Upper lobe of left lung (tissue), 4 donors: ENCODE measurements at regions not wholly inside any gene's neighbourhood (a gene's known extent, or its start where the extent isn't known, plus 50 kb on each side); places are given as distances from the start of the nearest gene placed in this dataset.

Source experiments
- CTCF ChIP-seq, 6 experiments: fragments of 450-650 bp in 4 of 6; fragments of 200-600 bp in 2 of 6; sonication (generic) in 2 of 6; IDR thresholded peaks; one replicate each; pipeline ENCODE4 v1.5.1; 2016 to 2019; ENCODE audit warnings: antibody characterized with exemption in 6 of 6
- POLR2A ChIP-seq, 4 donors: fragments of 450-650 bp; IDR thresholded peaks; one replicate each; pipeline ENCODE4 v1.5.1; 2016 to 2017; ENCODE audit warnings: antibody characterized with exemption in 4 of 4, mild to moderate bottlenecking in 2 of 4
- POLR2AphosphoS5 ChIP-seq, 2 donors: sonication (generic); formaldehyde crosslinking; IDR thresholded peaks; one replicate each; pipeline ENCODE4 v1.5.1; 2017; ENCODE audit warnings: antibody characterized with exemption in 2 of 2

GRCh38 chr17:14902803-14903202 is 362.3 kb downstream of the PMP22 start:
- TF ChIP-seq CTCF (IDR thresholded peaks at IDR 0.05) (no peak), POLR2A (IDR thresholded peaks at IDR 0.05) (no peak), POLR2AphosphoS5 (IDR thresholded peaks at IDR 0.05) (no peak)
